ENCODE measurements at regions not wholly inside any gene's neighbourhood (a gene's known extent, or its start where the extent isn't known, plus 50 kb on each side); places are given as distances from the start of the nearest gene placed in this dataset.
"Not testable (repeated sequence)": the region's sequence is repeated elsewhere in the genome, so short reads cannot be mapped to it uniquely, and the experiment has no call there.

GRCh38 chr14:87628780-87629179, 364.2 kb downstream of the GALC start:
- no peak for DNase-seq

- DNase-seq = peak; percentile 34
These were observed 364.9 kb downstream of the GALC start for GRCh38 chr14:87628129-87628528.

DNA sequence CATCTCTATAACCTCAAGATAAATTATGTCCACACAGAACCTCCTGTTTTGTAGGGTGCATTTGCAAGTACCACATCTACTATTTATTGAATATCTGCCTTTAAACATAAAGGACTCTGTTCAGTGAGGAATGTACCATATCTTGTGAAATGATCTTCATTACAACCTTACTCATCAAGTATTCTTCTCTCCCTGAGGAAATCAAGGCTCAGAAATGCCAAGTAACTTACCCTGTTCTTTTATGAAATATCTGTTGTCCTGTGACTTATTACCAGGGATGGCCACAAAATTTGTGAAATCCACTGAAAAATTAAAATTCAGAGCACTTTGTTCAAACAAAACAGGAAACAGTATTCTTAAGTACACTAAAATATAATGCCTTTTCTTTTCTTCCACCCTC, 366.7 kb downstream of the GALC start:
- DNase-seq = no peak

DNA sequence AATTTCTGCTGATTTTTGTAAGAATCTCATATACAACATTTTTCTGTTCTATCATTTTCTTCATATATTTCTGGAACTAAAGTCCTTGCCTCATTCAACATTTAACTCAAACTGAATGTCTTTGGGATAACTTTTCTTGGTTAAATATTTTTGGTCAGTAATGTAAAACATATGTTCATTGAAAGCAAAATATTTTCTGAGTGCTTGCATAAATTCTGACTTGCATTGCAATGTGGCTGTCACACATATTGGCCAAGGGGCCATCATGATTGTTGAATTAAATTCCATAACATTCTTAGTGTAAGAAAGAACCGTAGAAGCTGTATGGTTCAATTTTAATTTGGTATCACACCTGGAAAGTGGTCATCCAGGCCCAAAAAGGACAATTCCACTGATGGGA, 369.4 kb downstream of the GALC start:
- DNase-seq = no peak

- DNase-seq = no peak
These were observed 375.9 kb downstream of the GALC start for GRCh38 chr14:87617079-87617478.

GRCh38 chr14:87615822-87616679, 376.9 kb downstream of the GALC start:
- peak; percentile 18 for DNase-seq

DNA sequence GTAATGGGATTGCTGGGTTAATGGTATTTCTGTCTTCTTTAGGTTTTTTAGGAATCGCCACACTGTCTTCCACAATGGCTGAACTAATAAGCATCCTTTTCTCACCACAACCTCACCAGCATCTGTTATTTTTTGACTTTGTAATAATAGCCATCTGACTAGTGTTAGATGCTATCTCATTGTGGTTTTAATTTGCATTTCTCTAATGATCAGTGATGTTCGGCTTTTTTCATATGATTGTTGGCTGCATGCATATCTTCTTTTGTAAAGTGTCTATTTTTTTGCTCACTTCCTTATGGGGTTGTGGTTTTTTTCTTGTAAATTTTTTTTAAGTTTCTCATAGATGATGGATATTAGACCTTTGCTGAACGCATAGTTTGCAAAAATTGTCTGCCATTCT, 377.9 kb downstream of the GALC start:
- no peak for DNase-seq

GRCh38 chr14:87613881-87614280, 379.1 kb downstream of the GALC start:
- DNase-seq = peak; percentile 16

GRCh38 chr14:87607056-87607455, 385.9 kb downstream of the GALC start:
- DNase-seq = not testable (repeated sequence)

- no peak for DNase-seq
These were observed 391.9 kb downstream of the GALC start for GRCh38 chr14:87601036-87601435.

DNA sequence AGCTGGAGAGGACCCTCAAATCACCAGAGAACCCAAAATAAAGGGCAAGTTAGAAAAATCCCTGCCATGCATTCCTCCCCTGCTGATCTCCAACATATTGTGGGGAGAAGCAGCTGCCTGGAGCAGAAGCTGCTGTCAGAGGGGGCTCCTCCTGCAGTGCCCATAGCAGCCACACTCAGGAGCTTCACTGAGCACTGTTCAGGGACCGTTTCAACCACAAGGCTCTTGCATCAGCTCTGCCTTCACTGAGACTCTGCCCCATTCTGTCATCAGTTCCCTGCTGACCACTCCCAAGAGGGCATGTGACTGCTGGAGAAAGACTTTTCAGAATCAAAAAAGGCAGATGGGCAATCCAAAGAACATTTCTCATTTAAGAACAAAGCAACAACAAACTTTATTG, 392.7 kb downstream of the GALC start:
- no peak for DNase-seq

GRCh38 chr14:87581298-87581697, 411.7 kb downstream of the GALC start:
- no peak for DNase-seq

GRCh38 chr14:87579036-87579435, 413.9 kb downstream of the GALC start:
- no peak for DNase-seq

DNA sequence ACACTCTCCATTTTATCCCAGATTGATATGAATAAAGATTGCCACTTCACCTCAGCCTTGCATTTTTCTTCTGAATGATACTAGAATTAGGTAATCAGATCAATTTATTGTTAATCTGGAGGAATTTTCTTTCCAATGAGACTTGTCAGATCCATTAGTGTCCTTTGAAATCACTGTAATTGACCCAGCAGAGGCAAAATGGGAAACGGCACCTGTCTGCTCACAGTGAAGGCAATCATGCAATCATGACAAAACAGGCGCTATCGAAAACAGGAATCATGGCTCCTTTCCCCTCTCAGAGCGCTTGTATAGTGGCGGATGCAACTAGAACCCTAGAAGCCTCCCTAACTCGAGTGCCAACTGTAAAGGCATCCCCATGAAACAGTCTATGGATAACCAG, 417.6 kb downstream of the GALC start:
- DNase-seq = no peak

DNA sequence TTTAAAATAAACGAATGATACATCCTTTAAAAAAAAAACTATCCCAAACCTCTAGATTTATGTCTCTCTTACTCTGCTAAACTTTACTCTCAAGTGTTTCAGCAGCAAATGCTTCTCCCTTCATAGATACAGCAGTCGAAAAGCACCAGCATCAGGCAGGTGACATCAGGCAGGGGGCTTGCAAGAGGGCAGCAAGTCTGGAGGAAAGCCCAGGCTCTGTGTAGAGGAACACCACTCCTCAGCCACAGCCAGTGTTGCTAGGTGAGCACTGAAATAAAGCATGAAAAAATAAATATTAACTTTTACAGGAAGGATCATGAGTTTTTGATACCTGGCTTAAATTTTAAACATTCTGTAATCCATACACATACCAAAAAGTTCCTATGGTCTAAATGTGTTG, 419.4 kb downstream of the GALC start:
- no peak for DNase-seq

DNA sequence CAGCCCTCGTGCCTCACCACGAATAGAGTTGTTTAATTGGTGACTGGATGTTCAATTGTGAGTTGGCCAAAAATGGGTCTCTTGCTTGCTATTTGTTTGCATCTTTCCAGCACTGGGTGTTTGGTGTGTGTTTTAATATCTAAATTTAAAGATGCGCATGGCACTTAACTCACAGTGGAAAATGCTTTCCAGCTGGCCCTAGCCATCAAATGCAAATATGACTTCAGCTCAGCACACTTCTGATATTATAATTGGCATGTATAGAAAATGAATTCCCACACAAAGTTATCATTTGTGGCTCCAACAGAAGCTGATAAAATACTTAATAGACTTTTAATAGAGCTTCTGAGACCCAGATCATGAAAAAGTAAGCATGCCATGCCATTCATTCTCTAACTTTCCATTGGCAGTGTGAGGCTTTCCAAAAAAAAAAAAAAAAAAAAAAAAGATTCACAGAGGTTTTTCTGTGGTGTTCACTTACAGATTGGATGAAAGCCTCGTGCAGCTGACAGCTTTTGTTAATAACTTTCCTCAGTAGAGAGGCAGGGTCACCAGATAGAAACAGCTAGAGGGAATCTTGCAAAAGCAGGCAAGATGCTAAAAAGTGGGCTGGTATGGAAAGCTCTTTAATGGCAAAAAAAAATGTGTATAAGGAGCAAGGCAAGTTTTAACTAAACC, 425.2 kb downstream of the GALC start:
- peak; percentile 60 for DNase-seq

DNA sequence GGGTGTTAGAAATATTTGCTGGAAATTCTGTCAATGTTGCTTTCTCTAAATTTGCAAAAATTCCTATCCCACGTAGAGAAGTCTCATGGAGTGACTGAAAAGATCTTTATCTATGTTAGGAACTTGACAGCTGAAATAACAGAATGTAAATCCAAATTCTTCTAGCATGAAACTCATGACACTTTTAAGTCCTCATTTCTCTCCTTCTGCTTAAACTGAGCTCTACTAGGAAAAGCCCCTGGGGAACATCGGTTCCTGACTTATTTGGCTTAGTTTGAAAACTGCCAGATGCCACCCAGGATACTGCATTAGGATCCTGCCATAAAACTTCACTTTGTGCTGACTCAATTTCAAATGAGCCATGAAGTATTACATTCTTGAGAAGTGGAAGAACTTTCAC, 426.0 kb downstream of the GALC start:
- DNase-seq = peak; percentile 88

DNA sequence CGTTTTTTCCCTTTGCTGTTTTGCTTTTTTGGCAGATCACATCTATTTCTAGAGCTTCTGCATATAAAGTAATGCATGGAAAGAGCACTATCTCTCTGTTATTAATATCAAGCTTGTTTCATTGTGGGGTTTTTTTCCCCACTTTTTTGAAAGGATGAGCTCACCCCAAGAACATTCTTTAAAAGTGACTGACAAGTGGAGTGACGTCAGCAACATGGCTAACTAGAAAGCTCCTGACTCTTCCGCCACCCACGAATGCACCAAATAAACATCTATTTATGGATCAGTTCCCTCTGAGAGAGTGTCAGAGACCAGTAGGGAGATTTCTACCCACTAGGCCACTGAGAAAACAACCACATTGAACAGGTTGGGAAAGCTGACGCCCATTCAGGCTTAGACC, 445.4 kb downstream of the GALC start:
- DNase-seq = no peak

DNA sequence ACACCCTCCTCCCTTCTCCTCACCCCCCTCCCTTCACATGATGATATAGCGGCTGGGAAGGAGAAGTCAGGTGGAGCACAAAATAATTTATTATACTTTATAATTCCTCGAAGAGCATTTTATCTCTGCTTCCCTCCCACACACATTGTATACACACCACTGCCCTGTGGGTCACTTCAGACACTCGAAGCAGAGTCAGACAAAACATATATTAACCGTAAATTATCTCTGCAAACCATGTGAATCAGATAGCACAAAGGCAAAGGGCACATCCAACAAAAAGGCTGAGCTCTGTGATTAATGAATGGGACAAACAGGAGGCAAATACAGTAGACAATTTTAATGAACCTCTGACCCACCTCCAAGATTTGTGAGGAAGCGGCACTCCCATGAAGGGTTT, 450.7 kb downstream of the GALC start:
- DNase-seq = no peak

- DNase-seq = no peak
These were observed 452.6 kb downstream of the GALC start for GRCh38 chr14:87540339-87540738.

DNA sequence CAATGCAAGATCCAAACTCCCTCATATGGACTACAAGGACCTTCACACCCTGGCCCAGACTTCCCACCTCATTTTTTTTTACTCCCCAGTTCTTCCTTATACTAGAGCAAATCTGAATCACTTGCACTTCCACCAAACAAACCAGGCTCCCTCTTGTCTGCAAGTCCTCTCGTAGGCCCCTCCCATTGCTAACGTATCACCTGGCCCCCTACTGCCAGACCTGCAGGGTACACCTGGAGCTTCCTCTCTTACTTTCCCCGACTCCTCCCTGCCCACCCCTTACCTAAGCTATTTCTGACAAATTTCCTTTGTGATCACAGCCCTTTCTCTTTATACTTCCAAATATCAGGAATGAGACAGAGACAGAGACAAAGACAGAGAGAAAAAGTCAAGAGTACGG, 463.9 kb downstream of the GALC start:
- no peak for DNase-seq

DNA sequence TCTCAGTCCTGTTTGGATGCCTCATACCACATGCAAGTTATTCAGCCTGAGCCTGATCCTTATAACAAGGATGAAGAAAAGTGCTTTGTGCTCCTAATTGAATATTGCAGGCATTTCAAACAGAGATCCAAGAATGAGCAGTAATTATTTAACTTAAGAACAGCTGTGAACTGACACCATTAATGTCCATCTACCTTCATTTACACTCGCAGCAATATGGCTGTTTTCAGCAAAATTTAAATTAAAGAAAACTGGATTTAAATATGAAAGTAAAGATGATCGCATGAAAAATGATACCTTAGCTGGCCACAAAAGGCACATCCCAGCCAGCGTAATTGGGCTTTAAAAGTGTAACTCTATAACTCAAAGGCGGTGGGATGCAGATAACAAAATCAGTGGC, 466.3 kb downstream of the GALC start:
- no peak for DNase-seq

DNA sequence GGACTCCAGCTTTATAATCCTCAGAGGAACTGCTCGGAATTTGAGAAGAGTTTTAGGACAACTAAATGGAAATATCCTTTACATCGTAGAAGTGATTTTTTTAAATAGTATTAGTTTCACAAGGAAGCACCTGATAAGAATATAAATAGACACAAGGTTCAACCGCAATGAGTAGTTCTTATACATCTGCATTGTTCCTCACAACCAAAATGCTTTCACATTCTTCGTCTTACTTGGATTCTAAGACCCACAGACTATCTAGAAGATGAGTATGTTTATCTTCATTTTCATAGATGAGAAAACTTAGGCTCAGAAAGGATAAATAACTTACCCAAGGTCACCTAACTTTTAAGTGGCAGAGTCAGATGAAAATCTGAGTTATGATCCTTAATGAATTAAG, 469.0 kb downstream of the GALC start:
- DNase-seq = no peak

DNA sequence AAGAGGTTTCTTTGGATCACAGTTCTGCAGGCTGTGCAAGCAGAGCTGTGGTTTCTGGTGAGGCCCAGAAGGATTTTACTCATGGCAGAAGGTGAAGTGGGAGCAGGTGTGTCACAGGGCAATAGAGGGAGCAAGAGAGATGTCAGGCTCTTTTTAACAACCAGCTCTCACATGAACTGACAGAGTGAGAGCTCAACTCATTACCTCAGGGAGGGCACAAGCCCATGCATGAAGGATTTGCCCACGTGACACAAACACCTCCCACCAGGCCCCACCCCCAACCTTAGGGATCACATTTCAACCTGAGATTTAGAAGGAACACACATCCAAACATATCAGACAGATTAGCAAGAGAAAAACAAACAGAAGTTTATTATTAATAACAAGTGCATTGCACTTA, 470.4 kb downstream of the GALC start:
- no peak for DNase-seq

- DNase-seq = no peak
These were observed 484.6 kb downstream of the GALC start for GRCh38 chr14:87508333-87508732.
